ENCODE measurements at regions not wholly inside any gene's neighbourhood (a gene's known extent, or its start where the extent isn't known, plus 50 kb on each side); places are given as distances from the start of the nearest gene placed in this dataset.
"Not testable (repeated sequence)": the region's sequence is repeated elsewhere in the genome, so short reads cannot be mapped to it uniquely, and the experiment has no call there.

- Histone ChIP-seq H3K9ac (ENCODE audit: low read depth, low read length) (no peak overlapping the region), H3K23ac (ENCODE audit: low read depth, low read length) (no peak overlapping the region), H2BK120ac (ENCODE audit: low read depth, low read length) (no peak overlapping the region), H3K4ac (ENCODE audit: low read depth, low read length) (no peak overlapping the region), H3K4me3 (ENCODE audit: insufficient read depth, low read depth, low read length) (no peak overlapping the region), H3K9me3 (ENCODE audit: control insufficient read depth, insufficient read depth, low read length) (0 out of 2 replicates have a peak, but pooled peaks cover 2% of the 10 kb centered on the region), H3K4me2 (ENCODE audit: low read depth, low read length) (no peak overlapping the region), H4K20me1 (ENCODE audit: insufficient read depth, low read length) (no peaks in the 10 kb centered on the region), H4K91ac (ENCODE audit: insufficient read depth, low read depth, low read length) (no peak overlapping the region), H2BK5ac (ENCODE audit: low read depth, low read length, poor library complexity, severe bottlenecking) (no peak overlapping the region), H3K36me3 (ENCODE audit: control insufficient read depth, insufficient read depth, low read length) (no peaks in the 10 kb centered on the region), H3K56ac (ENCODE audit: extremely low read depth, insufficient read depth, low read length) (no peak overlapping the region), H4K5ac (ENCODE audit: low read depth, low read length) (no peak overlapping the region), H3K9me1 (ENCODE audit: insufficient read depth, low read length) (no peaks in the 10 kb centered on the region), H2AFZ (replicated peaks; ENCODE audit: low read length, poor library complexity) (no peak overlapping the region), H3K27me3 (ENCODE audit: control insufficient read depth, insufficient read depth, low read length) (no peaks in the 10 kb centered on the region), H3K27ac (ENCODE audit: insufficient read depth, low read length) (no peak overlapping the region), H3K14ac (replicated peaks; ENCODE audit: low read depth, low read length) (no peak overlapping the region), H2BK20ac (ENCODE audit: low read depth, low read length) (no peak overlapping the region), H2AK9ac (replicated peaks; ENCODE audit: low read depth, low read length, poor library complexity) (no peak overlapping the region), H2BK15ac (ENCODE audit: low read depth, low read length) (no peak overlapping the region), H3K18ac (ENCODE audit: low read depth, low read length) (no peak overlapping the region), H3K4me1 (ENCODE audit: control insufficient read depth, insufficient read depth, low read length) (no peaks in the 10 kb centered on the region), H4K8ac (ENCODE audit: low read depth in 2 of 2, low read length in 2 of 2) (no peak overlapping the region), H3K79me1 (ENCODE audit: low read depth in 1 of 2, low read length in 2 of 2) (no peaks in the 10 kb centered on the region), H2AK5ac (ENCODE audit: low read depth, low read length) (no peak overlapping the region)
- no peak for DNase-seq
- dilution Hi-C loops (cut with HindIII; ENCODE audit: low sequenced_read_pairs, unreplicated experiment): no loop called here
- no TSS peak for BruUV-seq (replicated peaks)
- POLR2A ChIA-PET (ENCODE audit: unreplicated experiment): no interaction called here
- in situ Hi-C loops (cut with MboI; ENCODE audit: low sequenced_read_pairs): no loop called here
- CTCF ChIA-PET: no interaction called here
- ATAC-seq (ENCODE audit: low read depth): no peak
- TF ChIP-seq MAFK (IDR thresholded peaks at IDR 0.05; ENCODE audit: low read depth, low read length): no peak
- TF ChIP-seq RFX5 (IDR thresholded peaks at IDR 0.05; ENCODE audit: low read depth, low read length): no peak
- no peak for TF ChIP-seq USF2 (IDR thresholded peaks at IDR 0.05; ENCODE audit: low read depth, low read length)
- TF ChIP-seq BHLHE40 (IDR thresholded peaks at IDR 0.05; ENCODE audit: low read depth, low read length): no peak
- TF ChIP-seq POLR2A (IDR thresholded peaks at IDR 0.05; ENCODE audit: low read depth, low read length): no peak
- TF ChIP-seq CEBPB (IDR thresholded peaks at IDR 0.05; ENCODE audit: low read depth, low read length): no peak
- TF ChIP-seq SMC3 (IDR thresholded peaks at IDR 0.05; ENCODE audit: low read depth, low read length): no peak
- intact Hi-C loops (cut with micrococcal nuclease): loop anchor here (10.0 kb wide), 1 partner anchor 640 kb away; no protein-coding TSS in a partner anchor
Observed at GRCh38 chr2:185284696-185285095, 453.9 kb upstream of the FSIP2 start.

GRCh38 chr2:185290012-185290411 is 448.6 kb upstream of the FSIP2 start:
- H4K91ac ChIP-seq (ENCODE audit: insufficient read depth, low read depth, low read length); H3K9ac ChIP-seq (ENCODE audit: low read depth, low read length); H2BK5ac ChIP-seq (ENCODE audit: low read depth, low read length, poor library complexity, severe bottlenecking); H2BK20ac ChIP-seq (ENCODE audit: low read depth, low read length); H3K4me1 ChIP-seq (ENCODE audit: control insufficient read depth, insufficient read depth, low read length); DNase-seq; H2AK9ac ChIP-seq (replicated peaks; ENCODE audit: low read depth, low read length, poor library complexity); H3K4me2 ChIP-seq (ENCODE audit: low read depth, low read length); H2BK15ac ChIP-seq (ENCODE audit: low read depth, low read length); ATAC-seq (ENCODE audit: low read depth); H4K5ac ChIP-seq (ENCODE audit: low read depth, low read length); H3K79me1 ChIP-seq (ENCODE audit: low read depth in 1 of 2, low read length in 2 of 2); H3K36me3 ChIP-seq (ENCODE audit: control insufficient read depth, insufficient read depth, low read length); H3K14ac ChIP-seq (replicated peaks; ENCODE audit: low read depth, low read length); H4K8ac ChIP-seq (ENCODE audit: low read depth in 2 of 2, low read length in 2 of 2); H3K18ac ChIP-seq (ENCODE audit: low read depth, low read length); H2BK120ac ChIP-seq (ENCODE audit: low read depth, low read length); H3K4ac ChIP-seq (ENCODE audit: low read depth, low read length); H2AFZ ChIP-seq (replicated peaks; ENCODE audit: low read length, poor library complexity); BruUV-seq (replicated peaks); H3K27ac ChIP-seq (ENCODE audit: insufficient read depth, low read length); in situ Hi-C loops (cut with MboI; ENCODE audit: low sequenced_read_pairs); H3K4me3 ChIP-seq (ENCODE audit: insufficient read depth, low read depth, low read length); H3K56ac ChIP-seq (ENCODE audit: extremely low read depth, insufficient read depth, low read length); CTCF ChIA-PET; H3K9me1 ChIP-seq (ENCODE audit: insufficient read depth, low read length); H4K20me1 ChIP-seq (ENCODE audit: insufficient read depth, low read length); POLR2A ChIA-PET (ENCODE audit: unreplicated experiment); H2AK5ac ChIP-seq (ENCODE audit: low read depth, low read length); H3K27me3 ChIP-seq (ENCODE audit: control insufficient read depth, insufficient read depth, low read length); H3K23ac ChIP-seq (ENCODE audit: low read depth, low read length); dilution Hi-C loops (cut with HindIII; ENCODE audit: low sequenced_read_pairs, unreplicated experiment): not testable (repeated sequence)
- intact Hi-C loops (cut with micrococcal nuclease): loop anchor here (5.0 kb wide), 1 partner anchor 962 kb away; no protein-coding TSS in a partner anchor
- peaks cover 11% of the 10 kb centered on the region for H3K9me3 ChIP-seq (ENCODE audit: control insufficient read depth, insufficient read depth, low read length)
- WGBS, 2 experiments (ENCODE audit: extremely low coverage in 2 of 2, insufficient read length in 1 of 2): no CpG with 5 or more reads among the region's 6 CpGs

Measured in IMR-90 (cell line).